ENCODE measurements at regions not wholly inside any gene's neighbourhood (a gene's known extent, or its start where the extent isn't known, plus 50 kb on each side); places are given as distances from the start of the nearest gene placed in this dataset.

GRCh38 chr4:186831574-186831973 lies 107.9 kb upstream of the FAT1 start:
- TF ChIP-seq CTCF (IDR thresholded peaks at IDR 0.05; ENCODE audit: insufficient read depth, low read length, poor library complexity, severe bottlenecking) (no peak), EZH2phosphoT487 (conservative IDR thresholded peaks at IDR 0.05; ENCODE audit: low read length) (no peak)

Data from SU-DHL-6 (cell line).